ENCODE measurements at regions not wholly inside any gene's neighbourhood (a gene's known extent, or its start where the extent isn't known, plus 50 kb on each side); places are given as distances from the start of the nearest gene placed in this dataset.

- no peak for DNase-seq
These were observed 102.3 kb upstream of the CPEB4 start for GRCh38 chr5:173785866-173786265.

DNA sequence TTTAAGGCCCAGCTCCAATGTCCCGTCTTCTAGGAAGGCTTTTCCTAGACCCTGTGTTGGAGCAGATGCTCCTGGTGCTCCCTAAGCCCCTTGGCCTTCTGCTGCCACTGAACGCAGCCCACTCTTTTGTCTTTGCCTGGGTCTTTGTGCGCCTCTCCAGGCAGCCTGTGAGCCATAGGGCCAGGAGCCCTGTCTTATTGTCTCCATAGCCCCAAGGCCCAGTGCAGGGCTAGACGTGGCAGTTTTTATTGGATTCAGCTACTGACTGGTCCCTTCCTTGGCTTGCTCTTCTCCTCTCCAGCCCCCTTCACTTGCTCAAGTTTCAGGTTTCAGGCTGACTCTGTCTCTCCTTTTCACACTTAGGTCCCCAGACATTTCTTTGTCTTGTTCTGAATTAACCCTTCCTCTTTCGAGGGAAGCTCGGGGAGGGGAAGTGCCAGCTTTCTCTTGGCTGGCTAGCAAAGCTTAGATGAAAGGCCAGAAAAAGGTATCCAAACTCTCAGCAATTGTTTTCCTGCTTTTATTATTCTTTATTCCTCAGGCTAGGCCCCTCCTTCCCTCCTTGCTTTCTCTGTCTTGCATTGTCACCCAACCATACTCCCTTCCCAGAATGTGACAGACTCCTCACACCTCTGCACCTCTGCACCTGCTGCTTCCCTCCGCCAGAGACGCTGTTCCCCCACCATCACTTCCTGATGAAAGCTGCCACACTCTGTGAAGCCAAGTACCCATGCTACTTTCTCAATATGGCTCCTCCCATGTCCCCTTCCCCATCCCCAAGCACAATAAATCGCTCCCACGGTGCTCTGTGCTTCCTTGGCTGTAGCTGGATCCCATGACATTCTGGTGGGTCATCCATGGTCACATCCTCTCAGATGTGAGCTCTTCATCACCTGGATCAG, 101.6 kb upstream of the CPEB4 start:
- no peak for DNase-seq

- DNase-seq, result no peak
These were observed 98.9 kb upstream of the CPEB4 start for GRCh38 chr5:173789031-173789920.

DNA sequence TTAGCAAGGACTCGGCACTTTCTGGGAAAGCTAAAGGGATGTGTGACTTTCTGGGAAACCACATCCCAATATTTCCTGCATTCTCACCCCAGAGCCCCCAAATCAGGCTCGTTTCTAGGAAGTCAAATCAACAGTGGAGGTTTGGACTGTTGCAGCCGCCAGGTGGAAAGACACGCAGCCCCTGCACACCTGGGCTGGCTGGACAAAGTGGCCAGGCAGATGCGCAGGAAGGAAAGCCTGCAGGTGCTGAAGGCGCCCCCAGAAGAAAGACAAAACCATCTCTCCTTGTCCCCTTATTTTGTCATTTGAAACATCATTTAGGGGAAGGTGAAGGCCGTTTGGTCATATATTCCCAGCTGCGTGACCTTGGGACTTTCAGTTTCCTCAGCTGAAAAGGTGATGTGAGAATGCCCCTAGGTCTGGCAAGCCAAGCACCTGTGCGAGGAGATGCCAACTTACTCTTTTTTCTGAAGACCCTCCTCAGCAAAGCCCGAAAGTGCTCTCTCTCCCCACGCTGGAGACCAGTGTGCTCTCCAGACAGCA, 97.9 kb upstream of the CPEB4 start:
- DNase-seq, result no peak

DNA sequence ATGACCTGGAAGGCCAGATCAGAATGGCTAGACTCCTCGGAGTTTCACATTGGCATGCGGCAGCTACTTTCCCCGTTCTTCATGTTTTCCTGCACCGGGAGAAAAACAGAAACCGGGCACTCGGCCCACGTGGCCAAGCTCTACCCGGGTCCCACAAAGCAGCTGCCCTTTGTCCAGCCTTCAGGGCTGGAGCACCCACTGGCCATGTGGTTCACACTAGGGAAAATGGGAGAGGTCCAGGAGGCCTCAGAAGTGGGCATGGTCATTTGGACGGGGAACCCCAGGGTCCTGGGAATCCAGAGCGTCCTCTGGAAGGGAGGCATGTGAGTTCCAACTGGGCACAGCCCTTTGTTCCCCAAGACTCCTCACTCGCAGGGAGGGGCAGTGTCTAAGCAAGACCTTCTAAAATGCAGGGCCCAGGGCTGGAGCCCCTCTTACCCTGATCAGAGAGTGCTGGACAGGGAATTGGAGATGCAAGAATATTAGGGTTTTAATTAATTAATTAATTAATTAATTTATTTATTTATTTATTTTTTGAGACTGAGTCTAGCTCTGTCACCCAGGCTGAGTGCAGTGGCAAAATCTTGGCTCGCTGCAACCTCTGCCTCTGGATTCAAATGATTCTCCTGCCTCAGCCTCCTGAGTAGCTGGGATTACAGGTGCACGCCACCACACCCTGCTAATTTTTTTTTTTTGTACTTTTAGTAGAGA, 97.2 kb upstream of the CPEB4 start:
- DNase-seq, result no peak

DNA sequence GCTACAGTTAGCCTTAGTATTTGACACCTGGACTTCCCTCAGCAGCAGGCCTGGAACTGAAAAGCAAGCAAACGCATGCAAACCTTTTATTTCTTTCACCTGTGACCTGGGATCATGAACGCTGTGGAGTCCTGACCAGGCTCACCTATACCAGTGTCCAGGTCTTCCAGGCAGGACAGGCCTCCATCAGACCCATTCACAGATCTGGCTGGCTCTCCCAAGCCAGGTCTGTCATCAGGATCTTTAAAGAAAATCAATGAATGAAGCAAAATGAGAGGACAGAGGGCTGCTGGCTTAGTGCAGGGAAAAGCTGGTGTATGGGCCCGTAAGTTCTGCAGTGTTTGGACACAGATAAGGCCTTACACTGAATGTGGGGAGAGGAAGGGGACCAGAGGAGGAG, 96.3 kb upstream of the CPEB4 start:
- DNase-seq, result no peak

DNA sequence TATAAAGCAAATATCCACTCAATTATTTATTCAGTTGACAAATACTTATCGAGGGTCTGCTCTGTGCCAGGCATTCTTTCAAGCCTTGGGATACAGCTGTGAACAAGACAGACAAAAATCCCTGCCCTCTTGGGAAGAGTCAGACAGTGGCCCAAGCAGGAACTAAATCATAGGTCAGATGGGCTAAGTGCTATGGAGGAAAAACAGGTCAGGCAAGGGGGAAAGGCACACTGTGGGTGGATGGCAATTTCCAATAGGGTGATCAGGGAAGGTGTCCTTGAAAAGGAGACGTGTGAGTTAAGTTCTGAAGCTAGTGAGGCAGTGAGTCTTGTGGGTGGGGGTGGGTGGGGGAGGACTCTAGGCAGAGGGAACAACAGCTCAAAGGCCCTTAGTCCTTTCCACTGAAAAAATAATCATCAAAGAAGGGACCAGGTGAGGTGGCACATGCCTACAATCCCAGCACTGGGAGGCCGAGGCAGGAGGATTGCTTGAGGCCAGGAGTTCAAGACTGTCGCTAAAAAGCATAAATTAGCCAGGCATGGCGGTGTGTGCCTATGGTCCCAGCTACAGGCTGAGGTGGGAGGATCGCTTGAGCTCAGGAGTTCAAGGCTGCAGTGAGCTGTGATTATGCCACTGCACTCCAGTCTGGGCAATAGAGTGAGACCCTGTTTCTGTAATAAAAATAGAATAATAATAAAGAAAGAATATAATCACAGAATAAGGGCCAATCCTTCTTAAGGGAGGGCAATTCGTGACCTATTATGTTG, 95.2 kb upstream of the CPEB4 start:
- no peak for DNase-seq

DNA sequence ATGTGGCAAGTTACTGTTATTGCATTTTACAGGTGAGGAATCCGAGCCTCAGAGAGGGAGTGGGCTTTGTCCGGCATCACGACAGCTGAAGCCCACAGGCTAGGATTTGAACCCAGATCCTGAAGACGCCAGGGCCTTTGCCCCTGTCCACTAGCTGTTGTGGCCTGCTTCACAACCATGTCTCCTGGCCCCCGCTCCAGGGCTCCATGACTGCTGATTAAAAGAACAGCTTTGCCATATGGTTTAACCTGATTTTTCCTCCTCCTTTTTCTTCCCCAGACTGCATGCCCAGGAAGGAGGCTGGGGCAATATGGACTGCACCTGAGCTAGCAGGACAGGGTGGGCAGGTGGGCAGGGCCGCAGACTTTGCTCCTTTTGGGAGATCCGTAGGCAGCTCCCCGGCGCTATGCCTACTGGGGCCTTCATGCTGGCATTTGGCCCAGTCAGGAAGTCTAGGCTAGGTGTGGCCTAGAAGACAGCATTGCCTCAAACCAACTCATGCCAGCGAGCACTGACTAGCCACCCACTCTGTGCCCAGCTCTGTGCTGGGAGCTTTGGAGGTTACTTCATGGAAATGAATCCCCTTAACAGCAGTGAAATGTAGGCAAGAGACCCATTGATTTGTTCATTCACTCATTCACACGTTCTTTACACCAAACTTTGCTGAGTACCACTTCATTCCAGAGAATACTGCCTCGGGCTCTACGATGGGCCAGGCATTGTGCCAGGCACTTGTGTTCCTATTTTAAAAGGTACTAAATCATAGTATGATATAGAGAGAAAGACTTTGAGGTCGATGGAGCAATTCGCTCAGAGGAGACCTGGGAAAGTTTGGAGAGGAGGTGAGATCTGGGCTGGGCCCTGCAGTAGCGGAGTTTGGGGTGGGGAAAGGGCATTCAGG, 94.3 kb upstream of the CPEB4 start:
- DNase-seq, result no peak

DNA sequence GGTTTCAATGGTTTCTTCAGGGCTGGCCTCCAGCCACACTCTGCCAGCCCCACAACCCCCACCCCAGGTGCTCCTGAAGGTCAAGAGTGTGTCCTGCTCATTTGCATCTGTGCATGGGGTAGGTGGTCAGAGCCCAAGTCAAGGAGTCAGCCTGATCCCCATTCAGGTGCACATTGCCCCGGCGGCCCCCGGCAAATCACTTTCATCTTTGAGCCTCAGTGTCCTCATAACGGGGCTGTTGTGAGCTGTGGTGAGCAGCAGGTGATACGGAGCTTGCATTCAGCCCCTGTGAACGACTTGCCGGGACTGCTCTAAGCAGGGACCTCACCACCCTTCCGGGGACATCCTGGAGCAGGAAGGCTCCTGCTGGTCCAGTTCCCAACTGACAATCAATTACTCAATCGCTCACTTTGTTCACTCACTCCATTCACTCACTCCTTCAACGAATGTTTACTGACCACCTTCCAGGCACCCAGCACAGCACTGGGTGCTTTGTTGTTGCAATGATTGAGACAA, 93.2 kb upstream of the CPEB4 start:
- no peak for DNase-seq

DNA sequence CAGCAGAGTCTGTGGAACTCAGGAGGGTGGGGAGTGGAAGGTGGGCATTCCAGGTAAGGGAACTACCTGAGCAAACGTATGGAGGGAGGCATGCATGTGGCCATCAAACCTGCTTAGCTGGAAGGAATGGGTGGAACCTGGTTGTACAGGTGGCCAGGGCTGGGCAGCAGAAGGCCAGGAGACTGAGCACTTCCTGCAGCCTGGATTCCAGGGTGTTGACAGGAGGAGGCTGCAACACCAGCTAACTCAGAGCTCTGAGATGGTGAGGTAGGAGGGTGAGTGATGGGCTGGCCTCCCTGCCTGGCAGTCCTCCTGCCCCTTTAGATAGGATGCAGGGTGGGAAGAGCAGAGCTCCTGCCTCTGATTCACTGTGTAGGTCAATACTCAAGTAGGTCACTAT, 92.5 kb upstream of the CPEB4 start:
- DNase-seq, result no peak

GRCh38 chr5:173796721-173797495, 91.2 kb upstream of the CPEB4 start:
- DNase-seq, result no peak

GRCh38 chr5:173798127-173798810, 89.9 kb upstream of the CPEB4 start:
- no peak for DNase-seq

DNA sequence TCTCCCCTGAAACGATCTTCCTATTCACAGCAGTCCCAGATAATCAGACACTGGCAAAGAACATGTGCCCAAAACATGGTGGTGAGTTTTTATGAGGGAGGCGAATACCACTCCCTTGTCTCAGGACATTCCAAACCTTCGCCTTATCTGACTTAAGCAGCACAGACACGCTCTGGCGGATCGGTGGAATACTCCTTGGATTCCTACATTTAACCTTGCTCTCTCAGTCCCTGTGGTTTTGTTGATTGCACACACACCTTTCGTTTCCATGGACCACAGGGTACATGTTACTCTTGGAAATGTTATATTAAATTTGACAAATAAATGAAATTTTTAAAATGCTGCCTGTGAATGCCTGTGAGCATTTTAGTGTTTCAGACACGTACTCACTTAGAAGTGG, 87.8 kb upstream of the CPEB4 start:
- DNase-seq, result no peak

GRCh38 chr5:173801006-173801405, 87.1 kb upstream of the CPEB4 start:
- no peak for DNase-seq

- DNase-seq, result no peak
These were observed 85.4 kb upstream of the CPEB4 start for GRCh38 chr5:173802670-173803165.

GRCh38 chr5:173804579-173804978, 83.6 kb upstream of the CPEB4 start:
- DNase-seq, result no peak

DNA sequence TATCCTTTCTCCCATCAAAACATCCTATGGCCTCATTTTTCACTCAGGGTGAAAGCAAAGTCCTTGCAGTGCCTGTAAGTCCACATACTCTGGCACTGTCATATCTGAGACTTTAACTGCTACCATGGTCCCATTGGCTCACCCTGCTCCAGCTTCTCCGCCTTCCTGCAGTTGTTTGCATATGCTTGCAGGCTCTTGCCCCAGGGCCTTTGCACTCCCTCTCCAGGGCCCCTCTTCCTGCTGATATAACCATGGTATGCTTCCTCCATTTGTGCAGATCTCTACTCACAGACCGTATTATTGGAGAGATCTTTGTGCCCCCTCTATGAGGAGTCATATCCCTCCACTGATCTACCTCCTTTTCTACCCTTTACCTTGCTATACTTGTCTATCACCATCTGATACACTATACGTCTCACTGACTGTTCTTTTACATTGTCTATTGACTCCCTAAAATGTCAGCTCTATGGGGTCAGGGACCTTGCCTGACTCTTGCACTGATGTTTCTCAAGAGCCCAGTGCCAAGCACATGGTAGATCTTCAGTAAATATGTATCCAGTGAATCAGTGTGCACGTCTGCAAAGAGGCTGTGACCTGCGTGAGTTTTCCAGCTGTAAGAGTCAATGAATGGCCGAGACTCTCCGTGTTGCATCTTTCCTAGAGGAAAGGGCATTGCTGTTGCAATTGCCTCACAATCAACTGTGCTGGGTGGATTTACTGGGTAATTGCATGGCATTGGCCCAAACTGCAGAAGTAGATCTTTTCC, 81.7 kb upstream of the CPEB4 start:
- no peak for DNase-seq

GRCh38 chr5:173807181-173807655, 80.9 kb upstream of the CPEB4 start:
- DNase-seq, result no peak
